SW 1271 (cell line): ENCODE measurements at regions not wholly inside any gene's neighbourhood (a gene's known extent, or its start where the extent isn't known, plus 50 kb on each side); places are given as distances from the start of the nearest gene placed in this dataset.

ENCODE experiments used
- DNase-seq, 2 experiments: peaks; one replicate each; lab custom pipeline; 2025; lab: John Stamatoyannopoulos, UW

GRCh38 chr4:152235718-152236117 lies 300.2 kb downstream of the FBXW7 start:
- no peak for DNase-seq

- no peak for DNase-seq
Observed at GRCh38 chr4:152234571-152234970, 301.3 kb downstream of the FBXW7 start.

- DNase-seq: no peak
Observed at GRCh38 chr4:152232271-152232670, 303.6 kb downstream of the FBXW7 start.

- no peak for DNase-seq
Observed at GRCh38 chr4:152229782-152230289, 306.1 kb downstream of the FBXW7 start.

- no peak for DNase-seq
Observed at GRCh38 chr4:152225680-152226079, 310.2 kb downstream of the FBXW7 start.

- DNase-seq: no peak
Observed at GRCh38 chr4:152224721-152225420, 311.0 kb downstream of the FBXW7 start.

GRCh38 chr4:152224223-152224622 lies 311.7 kb downstream of the FBXW7 start:
- DNase-seq: no peak

GRCh38 chr4:152223600-152223999 lies 312.3 kb downstream of the FBXW7 start:
- DNase-seq: no peak

GRCh38 chr4:152221816-152222516 lies 313.9 kb downstream of the FBXW7 start:
- no peak for DNase-seq

GRCh38 chr4:152220201-152220666 lies 315.7 kb downstream of the FBXW7 start:
- DNase-seq: no peak

GRCh38 chr4:152218576-152218975 lies 317.3 kb downstream of the FBXW7 start:
- DNase-seq: no peak

GRCh38 chr4:152217896-152218295 lies 318.0 kb downstream of the FBXW7 start:
- no peak for DNase-seq

- DNase-seq: no peak
Observed at GRCh38 chr4:152211936-152212653, 323.8 kb downstream of the FBXW7 start.

- DNase-seq: no peak
Observed at GRCh38 chr4:152209772-152210493, 326.0 kb downstream of the FBXW7 start.

- no peak for DNase-seq
Observed at GRCh38 chr4:152207378-152207720, 328.5 kb downstream of the FBXW7 start.

GRCh38 chr4:152206646-152207377 lies 329.1 kb downstream of the FBXW7 start:
- no peak for DNase-seq

- DNase-seq: no peak
Observed at GRCh38 chr4:152206185-152206584, 329.7 kb downstream of the FBXW7 start.

GRCh38 chr4:152202415-152202814 lies 333.5 kb downstream of the FBXW7 start:
- no peak for DNase-seq

GRCh38 chr4:152200511-152201333 lies 335.2 kb downstream of the FBXW7 start:
- no peak for DNase-seq

GRCh38 chr4:152197211-152197610 lies 338.7 kb downstream of the FBXW7 start:
- DNase-seq: no peak

GRCh38 chr4:152195888-152196287 lies 340.0 kb downstream of the FBXW7 start:
- no peak for DNase-seq
